HG03457 (cell line): ENCODE measurements at regions not wholly inside any gene's neighbourhood (a gene's known extent, or its start where the extent isn't known, plus 50 kb on each side); places are given as distances from the start of the nearest gene placed in this dataset.
"Not testable (repeated sequence)": the region's sequence is repeated elsewhere in the genome, so short reads cannot be mapped to it uniquely, and the experiment has no call there.

ENCODE experiments used
- ATAC-seq: cut with Tn5 transposase; IDR thresholded peaks from one replicate; pipeline ENCODE4 v1.9.1; 2021; ENCODE audit warnings: moderate number of reproducible peaks; ENCODE audit not compliant: unreplicated experiment

- ATAC-seq: no peak
These were observed 50.2 kb upstream of the THSD7B start for GRCh38 chr2:136715146-136715545.

DNA sequence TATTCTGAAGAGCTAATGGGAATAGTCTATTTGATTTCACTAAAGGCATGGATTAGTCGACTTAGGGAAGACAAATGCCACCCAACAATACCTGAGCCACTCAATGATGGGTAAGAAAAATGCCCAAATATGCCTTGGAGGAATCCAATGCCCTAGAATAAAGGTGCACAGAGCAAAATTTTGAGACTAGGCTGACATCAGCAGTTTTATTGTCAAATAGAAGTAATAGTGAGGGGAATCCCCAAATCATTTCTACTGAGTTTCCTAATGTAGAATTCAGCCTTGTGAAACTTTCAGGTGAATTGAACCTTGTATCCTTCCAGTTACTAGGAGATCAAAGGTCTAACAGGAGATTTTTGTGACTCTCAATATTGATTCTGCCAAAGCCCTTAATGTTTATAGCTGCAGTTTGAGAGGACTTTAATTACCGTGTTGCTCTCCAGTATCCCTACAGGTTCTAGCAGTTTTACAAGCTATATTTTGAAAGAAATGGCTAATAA lies 50.8 kb upstream of the THSD7B start:
- no peak for ATAC-seq

- ATAC-seq: no peak
These were observed 51.6 kb upstream of the THSD7B start for GRCh38 chr2:136713739-136714138.

GRCh38 chr2:136705336-136705735 lies 60.0 kb upstream of the THSD7B start:
- ATAC-seq: no peak

DNA sequence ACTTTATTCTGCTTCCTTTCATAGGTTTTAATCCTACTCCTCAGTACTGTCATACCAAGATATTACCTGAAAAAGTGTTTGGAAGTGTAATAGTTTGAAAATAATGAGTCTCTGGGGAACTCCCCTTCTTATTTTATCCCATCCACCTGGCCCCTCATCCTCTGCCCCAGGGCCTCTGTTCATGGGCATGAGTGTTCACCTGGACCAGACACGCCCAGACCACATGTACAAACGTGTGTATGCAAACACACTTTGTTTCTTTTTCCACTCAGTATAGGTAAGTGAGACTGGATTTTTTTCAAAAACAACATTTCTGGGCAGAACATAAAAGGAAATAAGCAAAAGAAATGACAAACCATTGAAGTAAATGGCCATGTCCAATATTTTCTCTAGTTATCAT lies 62.1 kb upstream of the THSD7B start:
- ATAC-seq: no peak

GRCh38 chr2:136696438-136696837 lies 68.9 kb upstream of the THSD7B start:
- no peak for ATAC-seq

DNA sequence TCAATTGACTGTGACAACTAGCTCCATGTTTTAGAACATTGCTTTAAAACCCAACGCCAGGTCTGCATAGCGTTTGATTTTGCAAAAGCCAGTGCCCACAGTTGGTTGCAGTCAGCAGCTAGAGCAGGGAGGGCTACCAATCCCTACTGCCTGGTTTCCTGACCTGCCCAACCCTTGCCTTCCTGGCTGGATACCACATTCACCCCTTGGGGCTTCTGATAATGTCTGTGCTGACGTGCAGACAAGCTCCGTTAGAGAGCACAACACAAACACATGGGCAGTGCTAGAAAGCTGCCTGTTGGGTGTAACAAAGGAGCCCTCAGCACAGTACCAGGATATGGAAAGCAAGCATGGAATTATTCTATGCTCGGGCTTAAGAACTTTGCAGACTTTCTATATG lies 71.4 kb upstream of the THSD7B start:
- ATAC-seq: no peak

GRCh38 chr2:136680079-136680478 lies 85.3 kb upstream of the THSD7B start:
- ATAC-seq: not testable (repeated sequence)

- ATAC-seq: no peak
These were observed 99.6 kb upstream of the THSD7B start for GRCh38 chr2:136665736-136666135.

DNA sequence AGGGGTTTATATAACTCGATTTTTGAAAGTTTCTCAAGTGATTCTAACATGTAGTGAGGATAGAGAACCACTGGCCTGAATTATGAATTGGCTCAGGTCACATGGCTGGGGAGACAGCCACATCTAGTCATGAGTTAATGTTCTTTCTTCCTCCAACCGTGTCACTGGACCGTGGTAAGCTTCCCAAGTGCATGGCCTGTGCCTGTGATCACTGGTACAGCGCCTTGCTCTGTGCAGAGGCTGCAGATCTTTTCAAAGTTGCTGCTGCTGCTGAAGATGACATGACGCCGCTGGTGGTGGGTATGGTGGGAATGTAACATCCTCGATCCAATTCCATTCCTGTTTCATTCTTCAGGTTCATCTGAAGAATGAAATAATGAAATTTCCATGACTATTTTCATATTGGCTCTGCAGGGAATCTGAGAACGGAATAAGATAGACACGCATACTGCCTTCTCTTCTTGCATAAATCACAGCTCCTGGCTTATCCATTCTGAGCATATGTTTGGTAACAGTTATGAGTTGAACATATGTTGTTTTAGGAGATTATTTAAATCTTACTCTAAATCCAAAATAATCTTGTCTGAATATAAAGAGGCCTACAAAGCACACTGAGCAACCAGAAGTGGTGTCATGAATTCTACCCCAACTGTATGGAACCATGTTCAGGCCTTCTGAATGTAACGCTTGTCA lies 100.5 kb upstream of the THSD7B start:
- no peak for ATAC-seq

DNA sequence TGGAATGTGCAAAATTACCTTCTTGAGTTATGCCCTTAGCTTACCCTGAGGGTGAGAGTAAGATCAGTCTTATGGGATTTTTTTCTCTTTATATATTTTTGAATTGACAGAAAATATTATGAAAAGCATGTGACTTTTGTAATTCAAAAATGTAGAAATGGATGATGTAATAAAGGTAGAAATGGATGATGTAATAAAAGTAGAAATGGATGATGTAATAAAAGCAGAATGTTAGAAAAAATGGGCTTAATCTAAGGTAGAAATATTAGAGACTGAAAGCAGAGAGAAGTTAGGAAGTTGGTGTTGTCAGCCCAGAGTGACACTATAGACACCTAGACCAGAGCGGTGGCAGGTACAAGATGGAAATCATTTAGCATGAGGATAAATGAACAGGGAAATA lies 107.1 kb upstream of the THSD7B start:
- no peak for ATAC-seq

DNA sequence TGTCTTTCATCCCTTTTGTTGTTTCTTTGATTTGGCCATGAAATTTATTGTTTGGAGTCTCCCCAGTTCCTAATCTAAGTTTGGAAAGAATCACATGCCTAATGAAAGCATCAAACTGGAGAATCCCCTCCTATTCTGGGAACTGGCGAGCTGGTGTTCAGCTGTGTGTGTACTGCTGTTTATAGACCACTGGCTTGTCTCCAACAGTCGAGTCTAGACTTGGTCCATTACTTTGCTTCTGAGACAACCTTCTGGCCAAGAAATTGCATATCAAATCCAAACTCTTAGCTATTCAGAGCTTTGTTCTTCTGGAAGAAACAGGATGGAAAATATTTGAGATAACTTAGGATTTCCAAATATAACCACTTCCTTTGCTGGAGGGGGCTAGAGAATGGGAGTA lies 111.5 kb upstream of the THSD7B start:
- ATAC-seq: no peak

- no peak for ATAC-seq
These were observed 113.8 kb upstream of the THSD7B start for GRCh38 chr2:136651456-136652010.

GRCh38 chr2:136647039-136647438 lies 118.3 kb upstream of the THSD7B start:
- no peak for ATAC-seq

DNA sequence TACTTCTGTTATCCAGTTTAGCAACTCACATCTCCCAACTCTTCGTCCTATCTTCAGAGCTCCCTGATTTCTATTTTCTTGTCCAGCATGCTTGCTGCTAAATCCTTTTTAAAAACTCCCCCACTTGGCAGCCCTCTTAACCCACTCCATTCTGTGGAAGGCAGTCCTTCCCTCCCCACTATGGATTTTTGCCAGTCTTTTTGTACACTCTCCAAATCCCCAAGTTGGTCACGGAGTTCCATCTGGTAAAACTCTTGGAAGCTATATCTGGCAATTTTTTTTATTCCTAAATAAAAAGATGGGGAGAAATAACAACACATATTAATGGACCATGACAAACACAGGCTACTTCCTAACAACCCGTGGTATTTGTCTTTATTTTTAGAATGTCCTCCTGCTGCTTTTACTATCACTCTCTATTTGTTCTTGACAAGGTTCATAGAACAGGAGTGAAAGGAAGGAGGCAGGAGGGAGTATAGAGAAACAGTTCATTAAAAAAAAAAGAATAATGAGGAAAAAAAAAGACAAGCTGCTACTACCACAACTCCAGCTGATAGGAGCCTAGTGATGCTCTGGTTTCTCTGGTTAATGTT lies 120.0 kb upstream of the THSD7B start:
- no peak for ATAC-seq

GRCh38 chr2:136639651-136640050 lies 125.7 kb upstream of the THSD7B start:
- ATAC-seq: no peak

GRCh38 chr2:136638193-136638592 lies 127.2 kb upstream of the THSD7B start:
- ATAC-seq: no peak

DNA sequence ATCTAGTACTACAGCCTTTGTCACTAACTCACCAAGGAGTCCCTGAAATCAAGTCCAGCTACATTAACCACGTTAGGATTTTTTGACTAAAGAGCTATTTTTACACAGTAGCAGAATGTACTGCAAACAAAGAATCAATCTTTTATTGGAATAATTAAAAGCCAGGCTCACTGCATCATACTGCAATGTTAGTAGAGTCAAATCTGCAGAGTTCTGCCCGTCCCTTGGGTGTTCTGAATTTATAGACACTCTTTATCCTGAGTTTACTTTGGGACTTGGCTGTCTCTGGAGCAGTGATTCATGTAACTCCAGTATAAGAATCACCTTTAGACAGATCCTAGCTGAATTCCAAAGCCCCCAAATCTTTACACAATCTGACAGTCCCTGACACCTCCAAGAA lies 127.9 kb upstream of the THSD7B start:
- no peak for ATAC-seq

GRCh38 chr2:136628490-136628889 lies 136.9 kb upstream of the THSD7B start:
- no peak for ATAC-seq

DNA sequence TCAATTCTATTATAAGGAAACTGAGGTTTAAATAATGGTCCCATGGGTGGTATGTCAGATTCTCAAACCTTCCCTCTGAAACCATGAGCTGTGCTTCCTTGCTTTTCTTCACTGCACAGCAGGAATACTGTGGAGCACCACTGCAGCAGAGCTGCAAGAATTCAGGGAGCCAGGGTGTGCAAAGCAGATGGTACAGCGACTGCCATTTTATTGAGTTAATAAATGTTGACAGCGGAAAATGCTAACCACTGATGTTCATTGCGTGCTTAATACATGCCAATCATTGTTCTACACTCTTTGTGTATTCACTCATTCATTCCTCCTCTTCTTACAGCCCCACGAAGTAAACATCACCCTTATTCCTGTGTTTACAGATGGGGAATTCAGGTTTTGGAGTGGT lies 152.2 kb upstream of the THSD7B start:
- ATAC-seq: no peak

DNA sequence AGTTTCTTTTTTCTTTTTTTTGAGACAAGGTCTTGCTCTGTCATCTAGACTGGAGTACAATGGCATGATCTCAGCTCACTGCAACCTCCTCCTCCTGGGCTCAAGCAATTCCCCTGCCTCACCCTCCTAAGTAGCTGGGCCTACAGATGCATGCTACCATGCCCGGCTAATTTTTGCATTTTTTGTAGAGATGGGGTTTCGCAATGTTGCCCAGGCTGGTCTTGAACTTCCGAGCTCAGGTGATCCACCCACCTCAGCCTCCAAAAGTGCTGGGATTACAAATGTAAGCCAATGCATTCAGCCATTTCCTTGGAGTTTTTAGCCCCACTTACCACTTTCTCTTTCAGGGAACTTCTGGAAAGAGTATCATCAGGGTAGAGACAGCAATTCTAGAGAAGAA lies 153.3 kb upstream of the THSD7B start:
- ATAC-seq: no peak

DNA sequence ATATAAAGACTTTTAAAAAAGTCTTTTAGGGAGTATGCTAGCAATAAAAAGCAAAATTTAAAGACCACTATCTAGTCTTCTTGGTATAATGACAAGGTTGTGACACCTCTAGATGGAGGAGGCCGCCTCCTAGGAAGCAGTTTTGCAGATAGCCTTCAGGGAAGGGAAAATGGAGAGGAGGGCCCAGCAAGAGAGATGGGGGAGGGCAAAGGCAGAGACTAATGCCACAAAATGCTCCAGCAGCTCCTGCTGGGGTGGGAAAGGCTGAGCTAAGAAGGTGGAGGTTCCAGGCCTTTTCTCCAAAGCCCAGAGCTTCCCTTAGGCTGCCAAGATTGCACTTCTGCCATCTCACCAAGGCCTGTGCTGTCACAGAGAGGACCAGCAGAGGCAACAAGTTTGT lies 153.9 kb upstream of the THSD7B start:
- ATAC-seq: no peak
